Pancreas (tissue), 10 donors: ENCODE measurements at regions not wholly inside any gene's neighbourhood (a gene's known extent, or its start where the extent isn't known, plus 50 kb on each side); places are given as distances from the start of the nearest gene placed in this dataset.

ENCODE experiments used
- ATAC-seq, 4 donors: fragments of 200-7000 bp; cut with Tn5 transposase; one replicate each; pipeline versions ENCODE4 v1.8.0 to v1.9.1; 2020; ENCODE audit warnings: mild to moderate bottlenecking in 4 of 4, moderate library complexity in 4 of 4
- DNase-seq, 6 donors: peaks; one replicate each; pipeline ENCODE4 v3.0.0-alpha.2; 2020
- FAIRE-seq: peaks from 2 replicates; lab custom pipeline; 2012; peaks lifted over from hg19 to GRCh38; lab: Jason Lieb, UNC
- H3K27ac ChIP-seq, 4 donors: fragments of 200-600 bp; sonication (generic); 1 replicate in 3 of 4; 2 replicates in 1 of 4; pipeline versions ENCODE4 v1.5.0 to v1.8.0; 2020
- H3K27me3 ChIP-seq, 4 donors: fragments of 200-600 bp; one replicate each; pipeline ENCODE4 v1.8.0; 2021
- H3K36me3 ChIP-seq, 3 donors: fragments of 200-600 bp; sonication (generic) in 1 of 3; one replicate each; pipeline versions ENCODE4 v1.5.0 to v1.8.0; 2020 to 2021
- H3K4me1 ChIP-seq, 3 donors: fragments of 200-600 bp; one replicate each; pipeline ENCODE4 v1.8.0; 2021
- H3K4me3 ChIP-seq, 4 donors: fragments of 200-600 bp; sonication (generic) in 2 of 4; one replicate each; pipeline versions ENCODE4 v1.5.0 to v1.8.0; 2020 to 2021
- H3K9me3 ChIP-seq, 4 donors: fragments of 200-600 bp; one replicate each; pipeline ENCODE4 v1.8.0; 2021
- WGBS, 2 donors: extraction: QIAGEN DNeasy Blood & Tissue Kit; methylation state at CpG; one replicate each; pipeline ENCODE4 v1.1.7; 2013; 5-methylcytosine and 5-hydroxymethylcytosine counted together
- intact Hi-C, 3 donors: fragments of 100-400 bp; cut with DNase I; formaldehyde crosslinking; loops; one replicate each; pipeline versions ENCODE4 v1.11.1 to v1.14.2; 2022
- TF ChIP-seq, protein P1 (sequence below), 4 donors: fragments of 200-600 bp; sonication (generic) in 3 of 4; IDR thresholded peaks; one replicate each; pipeline versions ENCODE4 v1.5.0 to v1.8.0; 2021; ENCODE audit warnings: antibody characterized with exemption in 4 of 4
- donor health status: healthy with polysubstance abuse.
- donor health status: DM: no; HTN: no; CAD: no; lungs with moderate emphysema.
- donor health status: DM: no; HTN: no; CAD: no.
- donor health status: control.
- donor health status: control.
- donor health status: Bipolar disorder and iron deficiency.
- donor health status: DM: yes; HTN: yes; CAD: no.
- donor health status: DM: no; HTN: no; CAD: no.
- donor health status: DM: no; HTN: no; CAD: no.
- donor health status: DM: yes; HTN: yes; CAD: no.

GRCh38 chr5:89303033-89303480, 420.1 kb upstream of the MEF2C start:
- FAIRE-seq (no peak), ATAC-seq (peak in 2 of 4 donors; percentile 33 to 62), DNase-seq (no peak)
- Histone ChIP-seq H3K4me3 (no peak overlapping the region), H3K27me3 (no peaks in the 10 kb centered on the region), H3K36me3 (no peaks in the 10 kb centered on the region), H3K4me1 (no peaks in the 10 kb centered on the region), H3K9me3 (no peaks in the 10 kb centered on the region), H3K27ac (no peak overlapping the region)
- intact Hi-C loops, result no loop called here
- 43 to 46% methylated on average over 4 of the region's 4 CpGs for WGBS, 2 donors
- TF ChIP-seq, protein P1, sequence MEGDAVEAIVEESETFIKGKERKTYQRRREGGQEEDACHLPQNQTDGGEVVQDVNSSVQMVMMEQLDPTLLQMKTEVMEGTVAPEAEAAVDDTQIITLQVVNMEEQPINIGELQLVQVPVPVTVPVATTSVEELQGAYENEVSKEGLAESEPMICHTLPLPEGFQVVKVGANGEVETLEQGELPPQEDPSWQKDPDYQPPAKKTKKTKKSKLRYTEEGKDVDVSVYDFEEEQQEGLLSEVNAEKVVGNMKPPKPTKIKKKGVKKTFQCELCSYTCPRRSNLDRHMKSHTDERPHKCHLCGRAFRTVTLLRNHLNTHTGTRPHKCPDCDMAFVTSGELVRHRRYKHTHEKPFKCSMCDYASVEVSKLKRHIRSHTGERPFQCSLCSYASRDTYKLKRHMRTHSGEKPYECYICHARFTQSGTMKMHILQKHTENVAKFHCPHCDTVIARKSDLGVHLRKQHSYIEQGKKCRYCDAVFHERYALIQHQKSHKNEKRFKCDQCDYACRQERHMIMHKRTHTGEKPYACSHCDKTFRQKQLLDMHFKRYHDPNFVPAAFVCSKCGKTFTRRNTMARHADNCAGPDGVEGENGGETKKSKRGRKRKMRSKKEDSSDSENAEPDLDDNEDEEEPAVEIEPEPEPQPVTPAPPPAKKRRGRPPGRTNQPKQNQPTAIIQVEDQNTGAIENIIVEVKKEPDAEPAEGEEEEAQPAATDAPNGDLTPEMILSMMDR (IDR thresholded peaks at IDR 0.05), result no peak

DNA sequence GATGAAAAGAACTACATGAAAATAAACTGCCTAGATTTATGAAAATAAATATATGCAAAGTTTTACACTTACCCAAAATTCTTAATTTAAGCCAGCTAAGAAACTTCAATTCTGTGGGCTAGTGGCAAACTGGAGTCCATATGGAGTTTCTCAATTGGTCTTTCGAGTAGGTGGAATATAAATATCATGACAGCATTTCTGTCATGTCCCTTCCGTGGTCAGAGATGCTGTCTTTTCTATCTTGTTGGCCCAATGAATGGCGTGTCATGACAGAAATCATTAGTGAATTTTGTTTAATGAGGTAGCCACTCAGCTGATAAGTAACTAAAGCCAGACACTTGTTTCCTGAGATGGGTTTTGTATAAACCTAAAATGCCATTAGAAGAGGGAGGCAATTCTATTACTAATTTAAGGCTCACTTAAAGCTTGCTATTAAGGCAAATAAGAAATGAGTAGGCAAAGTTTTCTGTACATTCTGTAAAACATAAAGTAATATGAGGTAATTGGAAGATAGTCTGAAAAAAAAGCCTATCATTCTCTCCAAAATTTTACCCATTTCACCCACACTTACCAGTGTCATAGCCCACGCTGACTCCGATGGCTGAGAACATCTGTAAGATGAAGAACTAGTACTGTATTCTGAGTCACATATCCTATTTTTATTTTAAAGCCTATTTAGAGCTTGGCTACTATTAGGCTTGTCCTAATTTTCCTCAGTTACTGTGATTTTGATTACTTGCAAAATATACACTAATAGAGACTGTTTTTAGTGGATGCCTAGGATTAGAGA, 419.3 kb upstream of the MEF2C start:
- no peak overlapping the region for H3K27ac ChIP-seq
- ATAC-seq, result no peak
- no peaks in the 10 kb centered on the region for H3K27me3 ChIP-seq
- WGBS, 2 donors, result 83 to 85% methylated on average over 5 of the region's 5 CpGs
- intact Hi-C loops, result no loop called here
- H3K36me3 ChIP-seq, result no peaks in the 10 kb centered on the region
- DNase-seq, result no peak
- TF ChIP-seq, protein P1 (IDR thresholded peaks at IDR 0.05), result no peak
- no peak for FAIRE-seq
- H3K9me3 ChIP-seq, result no peaks in the 10 kb centered on the region
- H3K4me3 ChIP-seq, result no peak overlapping the region
- H3K4me1 ChIP-seq, result no peaks in the 10 kb centered on the region

- TF ChIP-seq, protein P1 (IDR thresholded peaks at IDR 0.05), result no peak
- no peaks in the 10 kb centered on the region for H3K4me1 ChIP-seq
- no peaks in the 10 kb centered on the region for H3K36me3 ChIP-seq
- H3K27me3 ChIP-seq, result no peaks in the 10 kb centered on the region
- no peak overlapping the region for H3K27ac ChIP-seq
- FAIRE-seq (no peak), ATAC-seq (peak in 1 of 4 donors; percentile 25), DNase-seq (no peak)
- WGBS, 2 donors, result 84 to 89% methylated on average over 6 of the region's 6 CpGs
- no peaks in the 10 kb centered on the region for H3K9me3 ChIP-seq
- no peak overlapping the region for H3K4me3 ChIP-seq
- intact Hi-C loops, result no loop called here
Measured at GRCh38 chr5:89301321-89302025, 418.5 kb upstream of the MEF2C start.

GRCh38 chr5:89300426-89300970, 417.5 kb upstream of the MEF2C start:
- intact Hi-C loops, result no loop called here
- Histone ChIP-seq H3K36me3 (no peaks in the 10 kb centered on the region), H3K9me3 (no peaks in the 10 kb centered on the region), H3K27ac (no peak overlapping the region), H3K27me3 (no peaks in the 10 kb centered on the region), H3K4me1 (no peaks in the 10 kb centered on the region), H3K4me3 (no peak overlapping the region)
- 88 to 95% methylated on average over 2 of the region's 2 CpGs for WGBS, 2 donors
- FAIRE-seq (no peak), ATAC-seq (peak in 1 of 4 donors; percentile 21), DNase-seq (no peak)
- TF ChIP-seq, protein P1 (IDR thresholded peaks at IDR 0.05), result no peak
